OCI-LY7 (cell line): ENCODE measurements at regions not wholly inside any gene's neighbourhood (a gene's known extent, or its start where the extent isn't known, plus 50 kb on each side); places are given as distances from the start of the nearest gene placed in this dataset.

Source experiments
- BruUV-seq: library from RNA; stranded (reverse); fragments of 400-500 nt; replicated peaks from 2 replicates; lab custom pipeline; 2021; lab: Mats Ljungman, UMichigan
- CTCF ChIA-PET: fragments of 300-600 bp; sonication (Branson Sonifier 250); formaldehyde crosslinking; loops from one replicate; lab custom pipeline; 2022; ENCODE audit warnings: antibody characterized with exemption; ENCODE audit not compliant: unreplicated experiment; lab: Charles Lee
- POLR2A ChIA-PET: fragments of 300-600 bp; sonication (Branson Sonifier 250); formaldehyde crosslinking; loops from one replicate; lab custom pipeline; 2022; ENCODE audit warnings: antibody characterized with exemption; lab: Charles Lee
- DNase-seq: peaks from one replicate; pipeline ENCODE4 v3.0.0-alpha.2; 2015; ENCODE audit warnings: low spot score
- H2AFZ ChIP-seq: fragments of 200-600 bp; sonication (generic), shearing (Covaris generic); 2 replicates; pipeline ENCODE4 v1.6.1; 2014; ENCODE audit warnings: mild to moderate bottlenecking, antibody characterized with exemption, low read length, moderate library complexity
- H3K27ac ChIP-seq: fragments of 200-600 bp; sonication (generic); 2 replicates; pipeline ENCODE4 v1.5.1; 2014; ENCODE audit warnings: mixed run types, low read depth, mild to moderate bottlenecking, moderate library complexity, low read length, inconsistent platforms; ENCODE audit not compliant: poor library complexity, severe bottlenecking
- H3K36me3 ChIP-seq: fragments of 200-600 bp; sonication (generic); 2 replicates; pipeline ENCODE4 v1.6.1; 2014; ENCODE audit warnings: mild to moderate bottlenecking, antibody characterized with exemption, low read length, moderate library complexity, mixed read lengths; ENCODE audit not compliant: insufficient read depth
- H3K4me1 ChIP-seq: fragments of 200-600 bp; sonication (generic); 2 replicates; pipeline ENCODE4 v1.5.1; 2014; ENCODE audit warnings: mild to moderate bottlenecking, low read length; ENCODE audit not compliant: insufficient read depth, poor library complexity, severe bottlenecking
- H3K4me2 ChIP-seq: fragments of 200-600 bp; sonication (generic); 2 replicates; pipeline ENCODE4 v1.6.1; 2014; ENCODE audit warnings: mild to moderate bottlenecking, low read length
- H3K4me3 ChIP-seq: fragments of 200-600 bp; sonication (generic); 2 replicates; pipeline ENCODE4 v1.5.1; 2014; ENCODE audit warnings: mild to moderate bottlenecking, low read depth, low read length; ENCODE audit not compliant: poor library complexity, severe bottlenecking
- H3K79me2 ChIP-seq: fragments of 200-600 bp; sonication (generic); 2 replicates; pipeline ENCODE4 v1.6.1; 2016; ENCODE audit warnings: low read depth, mild to moderate bottlenecking, low read length, moderate library complexity, mixed read lengths; ENCODE audit not compliant: insufficient read depth
- H3K9me2 ChIP-seq: fragments of 200-600 bp; sonication (generic); 2 replicates; pipeline ENCODE4 v1.6.1; 2016; ENCODE audit warnings: mild to moderate bottlenecking, low read length, mixed read lengths; ENCODE audit not compliant: insufficient read depth
- H3K9me3 ChIP-seq: fragments of 200-600 bp; sonication (generic); 2 replicates; pipeline ENCODE4 v1.6.1; 2014; ENCODE audit warnings: mild to moderate bottlenecking, mixed run types, low read length, mixed read lengths
- H4K20me1 ChIP-seq: fragments of 200-600 bp; sonication (generic); 2 replicates; pipeline ENCODE4 v1.6.1; 2014; ENCODE audit warnings: mild to moderate bottlenecking, antibody characterized with exemption, low read length, moderate library complexity, mixed read lengths; ENCODE audit not compliant: insufficient read depth
- EZH2phosphoT487 ChIP-seq: fragments of 200-600 bp; sonication (generic); IDR thresholded peaks from 2 replicates; pipeline ENCODE4 v1.6.1; 2018; ENCODE audit warnings: low read depth, borderline replicate concordance, mild to moderate bottlenecking, mixed run types, antibody characterized with exemption, low read length, moderate library complexity, mixed read lengths
- intact Hi-C: fragments of 100-400 bp; cut with micrococcal nuclease; formaldehyde crosslinking; loops from one replicate; pipeline ENCODE4 v1.10.0; 2022; ENCODE audit not compliant: unreplicated experiment
- TF ChIP-seq, protein P1 (sequence below): fragments of 200-600 bp; sonication (generic); conservative IDR thresholded peaks from 2 replicates; pipeline ENCODE4 v1.5.1; 2014; ENCODE audit warnings: mild to moderate bottlenecking, antibody characterized with exemption, low read length, moderate library complexity, mixed read lengths

- ChIA-PET POLR2A (no interaction called here), CTCF (no interaction called here)
- TF ChIP-seq, protein P1, sequence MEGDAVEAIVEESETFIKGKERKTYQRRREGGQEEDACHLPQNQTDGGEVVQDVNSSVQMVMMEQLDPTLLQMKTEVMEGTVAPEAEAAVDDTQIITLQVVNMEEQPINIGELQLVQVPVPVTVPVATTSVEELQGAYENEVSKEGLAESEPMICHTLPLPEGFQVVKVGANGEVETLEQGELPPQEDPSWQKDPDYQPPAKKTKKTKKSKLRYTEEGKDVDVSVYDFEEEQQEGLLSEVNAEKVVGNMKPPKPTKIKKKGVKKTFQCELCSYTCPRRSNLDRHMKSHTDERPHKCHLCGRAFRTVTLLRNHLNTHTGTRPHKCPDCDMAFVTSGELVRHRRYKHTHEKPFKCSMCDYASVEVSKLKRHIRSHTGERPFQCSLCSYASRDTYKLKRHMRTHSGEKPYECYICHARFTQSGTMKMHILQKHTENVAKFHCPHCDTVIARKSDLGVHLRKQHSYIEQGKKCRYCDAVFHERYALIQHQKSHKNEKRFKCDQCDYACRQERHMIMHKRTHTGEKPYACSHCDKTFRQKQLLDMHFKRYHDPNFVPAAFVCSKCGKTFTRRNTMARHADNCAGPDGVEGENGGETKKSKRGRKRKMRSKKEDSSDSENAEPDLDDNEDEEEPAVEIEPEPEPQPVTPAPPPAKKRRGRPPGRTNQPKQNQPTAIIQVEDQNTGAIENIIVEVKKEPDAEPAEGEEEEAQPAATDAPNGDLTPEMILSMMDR: no peak
- TF ChIP-seq EZH2phosphoT487: no peak
- Histone ChIP-seq H4K20me1 (no peaks in the 10 kb centered on the region), H3K27ac (no peak overlapping the region), H3K9me3 (no peaks in the 10 kb centered on the region), H3K9me2 (no peaks in the 10 kb centered on the region), H3K79me2 (no peaks in the 10 kb centered on the region), H3K36me3 (no peaks in the 10 kb centered on the region), H3K4me1 (no peaks in the 10 kb centered on the region), H2AFZ (no peak overlapping the region), H3K4me2 (no peak overlapping the region), H3K4me3 (no peak overlapping the region)
- no peak for DNase-seq
- intact Hi-C loops: no loop called here
- no TSS peak for BruUV-seq
Measured at GRCh38 chr4:136918772-136919171, 613.5 kb downstream of the PCDH18 start.

DNA sequence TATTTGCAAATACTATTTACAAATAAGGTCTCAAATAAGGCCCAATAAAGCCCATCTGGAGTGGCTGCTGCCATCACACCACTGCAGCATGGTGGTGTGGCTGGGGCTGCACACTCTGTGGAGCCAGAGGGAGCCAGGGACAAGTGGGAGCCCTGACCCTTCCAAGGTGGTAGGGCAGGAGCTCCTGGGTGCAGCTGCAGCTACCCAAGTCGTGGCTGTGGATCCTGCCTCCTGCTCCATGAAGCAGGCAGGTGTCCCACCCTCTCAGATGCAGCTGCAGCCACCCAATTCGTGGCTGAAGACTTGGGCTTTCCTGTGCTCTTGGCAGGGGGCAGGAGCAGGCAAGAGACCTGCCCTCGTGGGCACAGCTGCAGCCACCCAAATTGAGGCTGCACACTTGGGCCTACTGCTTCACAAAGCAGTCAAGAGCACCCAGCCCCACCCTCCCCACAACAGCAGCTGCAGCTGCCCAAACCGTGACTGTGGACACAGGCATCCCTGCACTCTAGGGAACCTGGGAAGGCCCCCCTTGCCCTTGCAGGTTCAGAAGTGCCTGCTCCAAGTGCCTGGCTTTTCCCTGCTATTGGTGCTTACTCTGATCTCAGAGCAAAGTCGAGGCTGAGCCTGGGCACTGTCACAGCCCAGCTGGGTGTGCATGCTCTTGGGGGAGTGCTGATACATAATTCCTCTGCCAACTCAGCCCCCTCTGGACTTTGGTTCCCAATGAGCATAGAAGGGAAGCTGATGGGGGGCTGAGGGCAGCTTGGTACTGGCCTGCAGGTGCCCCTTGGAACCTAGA lies 614.8 kb downstream of the PCDH18 start:
- Histone ChIP-seq H3K79me2 (no peaks in the 10 kb centered on the region), H4K20me1 (no peaks in the 10 kb centered on the region), H3K9me2 (no peaks in the 10 kb centered on the region), H3K4me3 (no peak overlapping the region), H3K27ac (no peak overlapping the region), H3K36me3 (no peaks in the 10 kb centered on the region), H3K9me3 (no peaks in the 10 kb centered on the region), H2AFZ (no peak overlapping the region), H3K4me2 (no peak overlapping the region), H3K4me1 (no peaks in the 10 kb centered on the region)
- BruUV-seq: no TSS peak
- DNase-seq: no peak
- no peak for TF ChIP-seq EZH2phosphoT487
- TF ChIP-seq, protein P1: no peak
- intact Hi-C loops: no loop called here
- ChIA-PET POLR2A (no interaction called here), CTCF (no interaction called here)

GRCh38 chr4:136909626-136910025 lies 622.7 kb downstream of the PCDH18 start:
- intact Hi-C loops: no loop called here
- no peaks in the 10 kb centered on the region for H4K20me1 ChIP-seq

More at GRCh38 chr4:136909626-136910025, 622.7 kb downstream of the PCDH18 start:
- Histone ChIP-seq H3K4me3 (no peak overlapping the region), H3K27ac (no peak overlapping the region), H3K4me2 (no peak overlapping the region), H2AFZ (no peak overlapping the region), H3K9me2 (no peaks in the 10 kb centered on the region), H3K79me2 (no peaks in the 10 kb centered on the region), H3K36me3 (no peaks in the 10 kb centered on the region), H3K4me1 (no peaks in the 10 kb centered on the region), H3K9me3 (no peaks in the 10 kb centered on the region)
- DNase-seq: no peak
- POLR2A ChIA-PET: no interaction called here
- TF ChIP-seq EZH2phosphoT487: no peak
- TF ChIP-seq, protein P1: no peak
- CTCF ChIA-PET: no interaction called here
- no TSS peak for BruUV-seq
